ENCODE measurements at regions not wholly inside any gene's neighbourhood (a gene's known extent, or its start where the extent isn't known, plus 50 kb on each side); places are given as distances from the start of the nearest gene placed in this dataset.

DNA sequence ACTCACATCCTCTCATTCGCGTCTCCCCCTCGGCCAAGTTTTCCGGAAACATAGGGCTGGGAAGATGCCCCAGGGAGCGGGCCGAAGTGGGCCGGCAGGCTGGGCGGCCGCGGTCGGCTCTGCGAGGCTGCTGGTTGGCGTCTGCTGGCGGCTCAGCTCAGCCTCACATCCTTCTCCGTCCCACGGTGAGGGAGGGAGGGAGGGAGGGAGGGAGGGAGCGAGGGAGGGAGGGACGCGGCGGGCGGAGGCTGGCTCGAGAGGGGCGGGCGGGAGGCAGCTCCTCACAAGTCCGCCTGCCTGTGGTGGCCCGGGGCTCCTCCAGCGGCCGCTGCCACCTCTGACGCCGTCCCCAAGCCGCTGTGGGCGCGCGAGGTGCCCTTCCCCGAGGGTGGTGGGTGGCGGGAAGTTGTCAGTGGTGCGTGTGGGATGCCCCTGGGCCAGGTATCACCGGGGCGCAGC, 93.8 kb downstream of the RFLNA start:
- no peak overlapping the region; the same call in 1 of the 2 replicates for H3K9ac ChIP-seq (ENCODE audit: control insufficient read depth, insufficient read depth, low read length)
- POLR2A ChIA-PET = no interaction called here

DNA sequence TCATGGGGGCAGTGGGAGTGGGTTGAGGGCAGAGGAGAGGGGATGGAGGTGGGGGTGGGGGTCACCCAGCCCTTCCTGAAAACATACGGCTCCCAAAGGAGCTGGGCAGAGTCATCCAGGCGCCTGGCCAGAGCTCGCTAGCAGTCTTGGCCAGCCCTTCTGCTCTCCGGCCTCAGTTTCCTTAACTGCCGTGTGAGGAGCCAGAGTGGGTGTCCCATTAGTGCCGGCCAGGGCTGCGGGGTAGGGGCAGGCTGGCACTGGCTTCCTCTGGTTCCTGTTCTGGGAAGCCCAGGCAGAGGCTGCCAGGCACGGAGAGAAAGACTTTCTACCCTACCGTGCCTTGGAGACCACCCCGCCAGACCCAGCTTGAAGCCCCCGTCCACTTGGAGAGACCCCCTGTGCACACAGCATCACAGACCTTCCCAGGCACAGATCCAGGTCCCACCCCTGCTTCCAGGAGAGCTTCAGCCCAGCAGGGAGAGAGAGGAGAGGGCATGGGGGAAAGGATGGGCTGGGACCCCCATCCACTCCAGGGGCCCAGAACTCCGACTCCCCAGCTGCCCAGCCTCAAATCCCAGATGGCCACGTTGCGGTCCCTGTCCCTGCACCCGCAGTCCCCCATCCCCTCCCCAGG, 93.3 kb downstream of the RFLNA start:
- H3K27ac ChIP-seq (ENCODE audit: control insufficient read depth, insufficient read depth) = no peak overlapping the region
- DNase-seq (ENCODE audit: low read depth, low spot score) = no peak
- H3K79me2 ChIP-seq (ENCODE audit: control insufficient read depth, insufficient read depth, low read length) = no peaks in the 10 kb centered on the region; the same call in 1 of the 2 replicates
- peaks cover 5 to 28% of the 10 kb centered on the region in 2 experiments; a peak in 3 of 4 replicates for H3K36me3 ChIP-seq (ENCODE audit: control insufficient read depth in 2 of 2, insufficient read depth in 2 of 2, low read length in 1 of 2)
- no peaks in the 10 kb centered on the region for H4K20me1 ChIP-seq (ENCODE audit: control insufficient read depth, insufficient read depth)
- H2AFZ ChIP-seq (ENCODE audit: control insufficient read depth, low read depth, low read length) = no peak overlapping the region
- ChIA-PET RAD21 (ENCODE audit: unreplicated experiment) (interaction anchor here (0.6 to 1.5 kb wide), 2 partner anchors 58 to 181 kb away, joined by 3 to 4 read pairs; no protein-coding TSS in a partner anchor), POLR2A (no interaction called here), CTCF (interaction anchor here (0.6 to 2.3 kb wide), 4 partner anchors 11 to 384 kb away, joined by 3 to 11 read pairs (median 3); no protein-coding TSS in a partner anchor), SMC1A (ENCODE audit: uncharacterized antibody, unreplicated experiment) (no interaction called here)
- in situ Hi-C loops (cut with MboI) = no loop called here
- H3K27me3 ChIP-seq (replicated peaks in 1 of 2; ENCODE audit: control insufficient read depth in 2 of 2, insufficient read depth in 2 of 2, low read length in 1 of 2) = no peaks in the 10 kb centered on the region
- no TSS peak for BruUV-seq (replicated peaks)
- intact Hi-C loops (cut with micrococcal nuclease; ENCODE audit: unreplicated experiment) = no loop called here
- no peak overlapping the region for H3K9ac ChIP-seq (ENCODE audit: control insufficient read depth, insufficient read depth, low read length)
- no peak for ATAC-seq
- no peak for FAIRE-seq
- peaks cover 36% of the 10 kb centered on the region for H3K4me1 ChIP-seq (ENCODE audit: control insufficient read depth, insufficient read depth, low read length)
- no peaks in the 10 kb centered on the region for H3K9me3 ChIP-seq (replicated peaks; ENCODE audit: control insufficient read depth, insufficient read depth, low read length)
- no peak overlapping the region for H3K4me3 ChIP-seq
- H3K4me2 ChIP-seq (ENCODE audit: control insufficient read depth, insufficient read depth) = no peak overlapping the region
- WGBS (ENCODE audit: insufficient coverage, insufficient replicate concordance, low lambda C conversion rate, missing lambda C conversion rate) = 96% methylated on average over 14 of the region's 15 CpGs
- TF ChIP-seq ZNF24 (IDR thresholded peaks at IDR 0.05) = no peak
- TF ChIP-seq POLR2A (IDR thresholded peaks at IDR 0.05; ENCODE audit: low read depth, low read length) = no peak
- TF ChIP-seq, protein P1, sequence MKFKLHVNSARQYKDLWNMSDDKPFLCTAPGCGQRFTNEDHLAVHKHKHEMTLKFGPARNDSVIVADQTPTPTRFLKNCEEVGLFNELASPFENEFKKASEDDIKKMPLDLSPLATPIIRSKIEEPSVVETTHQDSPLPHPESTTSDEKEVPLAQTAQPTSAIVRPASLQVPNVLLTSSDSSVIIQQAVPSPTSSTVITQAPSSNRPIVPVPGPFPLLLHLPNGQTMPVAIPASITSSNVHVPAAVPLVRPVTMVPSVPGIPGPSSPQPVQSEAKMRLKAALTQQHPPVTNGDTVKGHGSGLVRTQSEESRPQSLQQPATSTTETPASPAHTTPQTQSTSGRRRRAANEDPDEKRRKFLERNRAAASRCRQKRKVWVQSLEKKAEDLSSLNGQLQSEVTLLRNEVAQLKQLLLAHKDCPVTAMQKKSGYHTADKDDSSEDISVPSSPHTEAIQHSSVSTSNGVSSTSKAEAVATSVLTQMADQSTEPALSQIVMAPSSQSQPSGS (IDR thresholded peaks at IDR 0.05; ENCODE audit: low read length) = no peak
- no peak for TF ChIP-seq HDAC2 (IDR thresholded peaks at IDR 0.05)
- no peak for TF ChIP-seq MEF2B (IDR thresholded peaks at IDR 0.05; ENCODE audit: partially characterized antibody, poor library complexity, severe bottlenecking)
- TF ChIP-seq, protein P2, sequence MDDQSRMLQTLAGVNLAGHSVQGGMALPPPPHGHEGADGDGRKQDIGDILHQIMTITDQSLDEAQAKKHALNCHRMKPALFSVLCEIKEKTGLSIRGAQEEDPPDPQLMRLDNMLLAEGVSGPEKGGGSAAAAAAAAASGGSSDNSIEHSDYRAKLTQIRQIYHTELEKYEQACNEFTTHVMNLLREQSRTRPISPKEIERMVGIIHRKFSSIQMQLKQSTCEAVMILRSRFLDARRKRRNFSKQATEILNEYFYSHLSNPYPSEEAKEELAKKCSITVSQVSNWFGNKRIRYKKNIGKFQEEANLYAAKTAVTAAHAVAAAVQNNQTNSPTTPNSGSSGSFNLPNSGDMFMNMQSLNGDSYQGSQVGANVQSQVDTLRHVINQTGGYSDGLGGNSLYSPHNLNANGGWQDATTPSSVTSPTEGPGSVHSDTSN (IDR thresholded peaks at IDR 0.05; ENCODE audit: insufficient replicate concordance, low read depth, low read length) = no peak
- TF ChIP-seq MYC (IDR thresholded peaks at IDR 0.05; ENCODE audit: insufficient read depth, insufficient read length, insufficient replicate concordance, low read length, severe bottlenecking) = no peak
- TF ChIP-seq RUNX3 (IDR thresholded peaks at IDR 0.05; ENCODE audit: low read length) = no peak
- no peak for TF ChIP-seq CEBPB (IDR thresholded peaks at IDR 0.05; ENCODE audit: borderline replicate concordance in 1 of 2, low read depth in 2 of 2, low read length in 2 of 2)

More for the DNA sequence above, 93.8 kb downstream of the RFLNA start:
- BruUV-seq (replicated peaks) = no TSS peak
- TF ChIP-seq TBL1XR1 (IDR thresholded peaks at IDR 0.05; ENCODE audit: low read depth, low read length) (no peak), EZH2 (IDR thresholded peaks at IDR 0.05; ENCODE audit: borderline replicate concordance, control insufficient read depth, low read depth, low read length) (no peak), SREBF2 (IDR thresholded peaks at IDR 0.05; ENCODE audit: low read length) (no peak), ETV6 (conservative IDR thresholded peaks at IDR 0.05 in 1 of 2, IDR thresholded peaks at IDR 0.05 in 1 of 2; ENCODE audit: borderline replicate concordance in 1 of 2, low read depth in 1 of 2) (no peak), ZNF622 (IDR thresholded peaks at IDR 0.05) (no peak), FOXK2 (IDR thresholded peaks at IDR 0.05) (no peak), IRF4 (IDR thresholded peaks at IDR 0.05; ENCODE audit: low read depth, low read length) (no peak), ZBED1 (IDR thresholded peaks at IDR 0.05; ENCODE audit: borderline replicate concordance) (no peak)
- TF ChIP-seq, protein P3, sequence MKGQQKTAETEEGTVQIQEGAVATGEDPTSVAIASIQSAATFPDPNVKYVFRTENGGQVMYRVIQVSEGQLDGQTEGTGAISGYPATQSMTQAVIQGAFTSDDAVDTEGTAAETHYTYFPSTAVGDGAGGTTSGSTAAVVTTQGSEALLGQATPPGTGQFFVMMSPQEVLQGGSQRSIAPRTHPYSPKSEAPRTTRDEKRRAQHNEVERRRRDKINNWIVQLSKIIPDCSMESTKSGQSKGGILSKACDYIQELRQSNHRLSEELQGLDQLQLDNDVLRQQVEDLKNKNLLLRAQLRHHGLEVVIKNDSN (IDR thresholded peaks at IDR 0.05; ENCODE audit: borderline replicate concordance, extremely low read length, insufficient read depth, low read depth, low read length) = no peak
- WGBS (ENCODE audit: insufficient coverage, insufficient replicate concordance, low lambda C conversion rate, missing lambda C conversion rate) = 34% methylated on average over 20 of the region's 39 CpGs
- H3K27me3 ChIP-seq (replicated peaks in 1 of 2; ENCODE audit: control insufficient read depth in 2 of 2, insufficient read depth in 2 of 2, low read length in 1 of 2) = no peaks in the 10 kb centered on the region
- no peaks in the 10 kb centered on the region; the same call in 1 of the 2 replicates for H3K79me2 ChIP-seq (ENCODE audit: control insufficient read depth, insufficient read depth, low read length)
- H3K27ac ChIP-seq (ENCODE audit: control insufficient read depth, insufficient read depth) = no peak overlapping the region
- H3K9me3 ChIP-seq (replicated peaks; ENCODE audit: control insufficient read depth, insufficient read depth, low read length) = no peaks in the 10 kb centered on the region
- H4K20me1 ChIP-seq (ENCODE audit: control insufficient read depth, insufficient read depth) = no peaks in the 10 kb centered on the region
- intact Hi-C loops (cut with micrococcal nuclease; ENCODE audit: unreplicated experiment) (no loop called here), in situ Hi-C loops (cut with MboI) (no loop called here)
- ChIA-PET CTCF (interaction anchor here (0.6 to 2.3 kb wide), 5 partner anchors 10 to 383 kb away, joined by 3 to 11 read pairs (median 3); no protein-coding TSS in a partner anchor), SMC1A (ENCODE audit: uncharacterized antibody, unreplicated experiment) (no interaction called here), RAD21 (ENCODE audit: unreplicated experiment) (interaction anchor here (0.6 to 1.5 kb wide), 2 partner anchors 57 to 180 kb away, joined by 3 to 4 read pairs; no protein-coding TSS in a partner anchor)
- H3K4me3 ChIP-seq = no peak overlapping the region
- H3K36me3 ChIP-seq (ENCODE audit: control insufficient read depth in 2 of 2, insufficient read depth in 2 of 2, low read length in 1 of 2) = peaks cover 5 to 31% of the 10 kb centered on the region in 2 experiments; a peak in 3 of 4 replicates
- DNase-seq (ENCODE audit: low read depth, low spot score) (no peak), FAIRE-seq (no peak), ATAC-seq (peak; percentile 13)
- H2AFZ ChIP-seq (ENCODE audit: control insufficient read depth, low read depth, low read length) = no peak overlapping the region
- peak overlapping the region; percentile 22; the same call in 1 of the 2 replicates for H3K4me2 ChIP-seq (ENCODE audit: control insufficient read depth, insufficient read depth)
- H3K4me1 ChIP-seq (ENCODE audit: control insufficient read depth, insufficient read depth, low read length) = peaks cover 40% of the 10 kb centered on the region

Measured in GM12878 (cell line).